Neuronal stem cell (in vitro differentiated cells): ENCODE measurements at regions not wholly inside any gene's neighbourhood (a gene's known extent, or its start where the extent isn't known, plus 50 kb on each side); places are given as distances from the start of the nearest gene placed in this dataset.

ENCODE experiments used
- DNase-seq: peaks from one replicate; pipeline ENCODE4 v3.0.0-alpha.2; 2013; ENCODE audit warnings: low spot score
- H2AFZ ChIP-seq: one replicate; pipeline ENCODE4 v1.6.1; 2013; ENCODE audit warnings: mild to moderate bottlenecking, low read length, inconsistent platforms
- H2AK5ac ChIP-seq: 2 replicates; pipeline ENCODE4 v1.6.1; 2013; ENCODE audit warnings: low read depth, mild to moderate bottlenecking, inconsistent platforms, low read length, moderate library complexity, mixed read lengths
- H2BK120ac ChIP-seq: 2 replicates; pipeline ENCODE4 v1.6.1; 2013; ENCODE audit warnings: low read depth, mild to moderate bottlenecking, inconsistent platforms, low read length, moderate library complexity, mixed read lengths
- H2BK12ac ChIP-seq: one replicate; pipeline ENCODE4 v1.6.1; 2013; ENCODE audit warnings: low read length, inconsistent platforms
- H2BK15ac ChIP-seq: 2 replicates; pipeline ENCODE4 v1.6.1; 2013; ENCODE audit warnings: mild to moderate bottlenecking, low read length, inconsistent platforms, mixed read lengths
- H2BK5ac ChIP-seq: one replicate; pipeline ENCODE4 v1.6.1; 2013; ENCODE audit warnings: inconsistent platforms, mild to moderate bottlenecking, low read length, moderate library complexity
- H3K14ac ChIP-seq: one replicate; pipeline ENCODE4 v1.6.1; 2013; ENCODE audit warnings: low read length, inconsistent platforms
- H3K18ac ChIP-seq: 2 replicates; pipeline ENCODE4 v1.6.1; 2013; ENCODE audit warnings: low read length, inconsistent platforms
- H3K23ac ChIP-seq: 2 replicates; pipeline ENCODE4 v1.6.1; 2013; ENCODE audit warnings: low read depth, mild to moderate bottlenecking, mixed read lengths, low read length, inconsistent platforms; ENCODE audit not compliant: poor library complexity
- H3K27ac ChIP-seq: replicated peaks from 3 replicates; pipeline ENCODE4 v1.5.1; 2013; ENCODE audit warnings: low read length, inconsistent platforms
- H3K27me3 ChIP-seq, 3 experiments: 2 replicates each; pipeline ENCODE4 v1.6.1; 2013; ENCODE audit warnings: low read length in 3 of 3, mild to moderate bottlenecking in 2 of 3, inconsistent platforms in 1 of 3, low read depth in 1 of 3, mixed read lengths in 1 of 3, moderate library complexity in 1 of 3; ENCODE audit not compliant: control insufficient read depth in 3 of 3, insufficient read depth in 3 of 3
- H3K36me3 ChIP-seq, 2 donors: replicated peaks in 1 of 2; 2 replicates each; pipeline ENCODE4 v1.6.1; 2013; ENCODE audit warnings: low read length in 2 of 2; ENCODE audit not compliant: control insufficient read depth in 2 of 2, insufficient read depth in 2 of 2
- H3K4ac ChIP-seq: 2 replicates; pipeline ENCODE4 v1.6.1; 2013; ENCODE audit warnings: inconsistent platforms, mild to moderate bottlenecking, low read length, moderate library complexity
- H3K4me1 ChIP-seq, 2 donors: 1 replicate in 1 of 2; 2 replicates in 1 of 2; pipeline ENCODE4 v1.6.1; 2013; ENCODE audit warnings: low read length in 2 of 2, low read depth in 1 of 2; ENCODE audit not compliant: control insufficient read depth in 2 of 2, insufficient read depth in 1 of 2
- H3K4me2 ChIP-seq: one replicate; pipeline ENCODE4 v1.6.1; 2013; ENCODE audit warnings: mild to moderate bottlenecking, low read length, inconsistent platforms; ENCODE audit not compliant: insufficient read depth, poor library complexity, severe bottlenecking
- H3K4me3 ChIP-seq, 2 donors: 2 replicates each; pipeline ENCODE4 v1.5.1; 2013; ENCODE audit warnings: low read length in 2 of 2, mild to moderate bottlenecking in 2 of 2, inconsistent platforms in 1 of 2, moderate library complexity in 1 of 2
- H3K79me1 ChIP-seq: one replicate; pipeline ENCODE4 v1.6.1; 2013; ENCODE audit warnings: low read depth, mild to moderate bottlenecking, inconsistent platforms, low read length, moderate library complexity
- H3K9ac ChIP-seq: one replicate; pipeline ENCODE4 v1.6.1; 2013; ENCODE audit warnings: mild to moderate bottlenecking, low read depth, low read length, inconsistent platforms; ENCODE audit not compliant: poor library complexity
- H3K9me3 ChIP-seq, 2 donors: replicated peaks in 1 of 2; 2 replicates each; pipeline versions ENCODE3 to v1.6.1; 2013; ENCODE audit warnings: low read length in 2 of 2, mild to moderate bottlenecking in 2 of 2, inconsistent platforms in 1 of 2, low read depth in 1 of 2, mixed read lengths in 1 of 2, moderate library complexity in 1 of 2; ENCODE audit not compliant: control insufficient read depth in 2 of 2, insufficient read depth in 1 of 2
- H4K8ac ChIP-seq: one replicate; pipeline ENCODE4 v1.6.1; 2013; ENCODE audit warnings: low read depth, mild to moderate bottlenecking, inconsistent platforms, low read length, moderate library complexity
- H4K91ac ChIP-seq: one replicate; pipeline ENCODE4 v1.6.1; 2013; ENCODE audit warnings: low read length, low read depth, mild to moderate bottlenecking, inconsistent platforms; ENCODE audit not compliant: poor library complexity
- WGBS, 2 donors: extraction: QIAGEN DNeasy Blood & Tissue Kit; methylation state at CpG; one replicate each; pipeline ENCODE4 v1.1.7; 2013; ENCODE audit warnings: missing lambda C conversion rate in 2 of 2, mixed read lengths in 1 of 2; ENCODE audit not compliant: insufficient read length in 2 of 2, insufficient replicate concordance in 1 of 2; ENCODE audit errors: extremely low coverage in 2 of 2; 5-methylcytosine and 5-hydroxymethylcytosine counted together

DNA sequence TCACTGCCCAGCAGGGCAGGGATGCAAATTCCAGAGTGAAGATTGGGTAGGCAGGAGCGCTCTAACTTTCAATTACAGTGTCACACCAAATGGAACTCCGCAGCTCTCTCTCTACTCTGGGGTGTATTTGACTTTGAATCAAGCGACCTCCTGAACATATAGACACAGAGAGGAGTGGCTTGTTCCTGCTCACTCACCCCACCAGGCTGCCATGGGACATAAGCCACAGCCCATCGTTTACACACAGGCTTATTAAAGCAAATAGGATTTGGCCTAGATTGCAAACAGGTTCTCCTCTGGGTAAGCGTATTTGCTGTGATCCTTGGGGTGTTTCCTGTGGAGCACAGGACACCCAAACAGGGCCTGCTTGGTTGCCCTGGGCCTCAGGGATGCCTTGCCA, 281.6 kb upstream of the CCL2 start:
- Histone ChIP-seq H4K8ac (no peak overlapping the region), H3K36me3 (no peaks in the 10 kb centered on the region), H2BK5ac (no peak overlapping the region), H2AFZ (no peak overlapping the region), H3K27ac (no peak overlapping the region), H2AK5ac (no peak overlapping the region), H3K18ac (no peak overlapping the region), H2BK15ac (no peak overlapping the region), H3K23ac (no peak overlapping the region), H3K79me1 (no peaks in the 10 kb centered on the region), H2BK120ac (no peak overlapping the region), H4K91ac (no peak overlapping the region), H3K27me3 (no peaks in the 10 kb centered on the region), H3K14ac (no peak overlapping the region), H3K4me1 (peaks cover 0 to 14% of the 10 kb centered on the region in 2 donors), H2BK12ac (no peak overlapping the region), H3K9ac (peak overlapping the region; percentile 18), H3K4me3 (no peak overlapping the region), H3K4ac (no peak overlapping the region), H3K4me2 (no peak overlapping the region), H3K9me3 (no peaks in the 10 kb centered on the region)
- no CpG with 5 or more reads among the region's 5 CpGs for WGBS, 2 donors
- no peak for DNase-seq

GRCh38 chr17:33974276-33974675, 280.8 kb upstream of the CCL2 start:
- Histone ChIP-seq H3K4me1 (peaks cover 0 to 12% of the 10 kb centered on the region in 2 donors), H4K8ac (no peak overlapping the region), H4K91ac (no peak overlapping the region), H2AFZ (no peak overlapping the region), H3K27ac (no peak overlapping the region), H2AK5ac (no peak overlapping the region), H3K36me3 (no peaks in the 10 kb centered on the region), H2BK5ac (no peak overlapping the region), H3K4me3 (no peak overlapping the region), H3K14ac (no peak overlapping the region), H3K18ac (no peak overlapping the region), H3K9me3 (no peaks in the 10 kb centered on the region), H2BK15ac (no peak overlapping the region), H3K4ac (no peak overlapping the region), H2BK12ac (no peak overlapping the region), H3K4me2 (no peak overlapping the region), H3K9ac (no peak overlapping the region), H2BK120ac (no peak overlapping the region), H3K23ac (no peak overlapping the region), H3K27me3 (no peaks in the 10 kb centered on the region), H3K79me1 (no peaks in the 10 kb centered on the region)
- no peak for DNase-seq
- WGBS, 2 donors: no CpG with 5 or more reads among the region's 3 CpGs

GRCh38 chr17:33976831-33977230, 278.3 kb upstream of the CCL2 start:
- Histone ChIP-seq H3K9ac (no peak overlapping the region), H3K4me1 (peaks cover 0 to 5% of the 10 kb centered on the region in 2 donors), H3K23ac (no peak overlapping the region), H2AK5ac (no peak overlapping the region), H2BK5ac (no peak overlapping the region), H2BK15ac (no peak overlapping the region), H3K4ac (no peak overlapping the region), H3K9me3 (no peaks in the 10 kb centered on the region), H3K4me2 (no peak overlapping the region), H3K27ac (no peak overlapping the region), H2BK120ac (no peak overlapping the region), H3K4me3 (no peak overlapping the region), H3K18ac (no peak overlapping the region), H3K79me1 (no peaks in the 10 kb centered on the region), H4K91ac (no peak overlapping the region), H4K8ac (no peak overlapping the region), H3K27me3 (no peaks in the 10 kb centered on the region), H2AFZ (no peak overlapping the region), H3K36me3 (no peaks in the 10 kb centered on the region), H3K14ac (no peak overlapping the region), H2BK12ac (no peak overlapping the region)
- peak; percentile 3 for DNase-seq
- WGBS, 2 donors: no CpG with 5 or more reads among the region's 8 CpGs

- Histone ChIP-seq H3K79me1 (no peaks in the 10 kb centered on the region), H3K4me1 (peaks cover 0 to 5% of the 10 kb centered on the region in 2 donors), H3K36me3 (no peaks in the 10 kb centered on the region), H3K27ac (no peak overlapping the region), H2BK5ac (no peak overlapping the region), H3K4ac (no peak overlapping the region), H4K8ac (no peak overlapping the region), H2BK12ac (peak overlapping the region; percentile 52), H3K27me3 (no peaks in the 10 kb centered on the region), H3K18ac (peak overlapping the region; percentile 79), H3K9me3 (no peaks in the 10 kb centered on the region), H3K4me3 (no peak overlapping the region), H2BK15ac (peak overlapping the region; percentile 44), H3K4me2 (no peak overlapping the region), H2BK120ac (no peak overlapping the region), H2AFZ (no peak overlapping the region), H3K14ac (no peak overlapping the region), H2AK5ac (no peak overlapping the region), H3K9ac (peak overlapping the region; percentile 9), H3K23ac (no peak overlapping the region), H4K91ac (no peak overlapping the region)
- WGBS, 2 donors: no CpG with 5 or more reads among the region's 10 CpGs
- no peak for DNase-seq
These were observed 277.2 kb upstream of the CCL2 start for GRCh38 chr17:33977729-33978514.
